ENCODE measurements at regions not wholly inside any gene's neighbourhood (a gene's known extent, or its start where the extent isn't known, plus 50 kb on each side); places are given as distances from the start of the nearest gene placed in this dataset.

GRCh38 chr13:85535316-85536084 is 263.7 kb downstream of the SLITRK6 start:
- no peak for DNase-seq

- DNase-seq = no peak
These were observed 265.3 kb downstream of the SLITRK6 start for GRCh38 chr13:85533911-85534310.

GRCh38 chr13:85529218-85529594 is 270.0 kb downstream of the SLITRK6 start:
- DNase-seq = no peak

GRCh38 chr13:85528491-85529217 is 270.6 kb downstream of the SLITRK6 start:
- DNase-seq = no peak

GRCh38 chr13:85527316-85527715 is 271.9 kb downstream of the SLITRK6 start:
- no peak for DNase-seq

GRCh38 chr13:85525411-85525810 is 273.8 kb downstream of the SLITRK6 start:
- no peak for DNase-seq

- no peak for DNase-seq
These were observed 277.6 kb downstream of the SLITRK6 start for GRCh38 chr13:85521657-85522056.

- no peak for DNase-seq
These were observed 278.8 kb downstream of the SLITRK6 start for GRCh38 chr13:85520445-85520844.

- no peak for DNase-seq
These were observed 279.9 kb downstream of the SLITRK6 start for GRCh38 chr13:85519363-85519762.

- no peak for DNase-seq
These were observed 286.8 kb downstream of the SLITRK6 start for GRCh38 chr13:85512421-85512820.

GRCh38 chr13:85509512-85509911 is 289.7 kb downstream of the SLITRK6 start:
- no peak for DNase-seq

GRCh38 chr13:85508683-85509329 is 290.4 kb downstream of the SLITRK6 start:
- no peak for DNase-seq

GRCh38 chr13:85503797-85504196 is 295.4 kb downstream of the SLITRK6 start:
- no peak for DNase-seq

GRCh38 chr13:85501616-85502015 is 297.6 kb downstream of the SLITRK6 start:
- DNase-seq = no peak

GRCh38 chr13:85500696-85501256 is 298.4 kb downstream of the SLITRK6 start:
- DNase-seq = no peak

GRCh38 chr13:85498774-85499173 is 300.4 kb downstream of the SLITRK6 start:
- no peak for DNase-seq

- DNase-seq = no peak
These were observed 301.6 kb downstream of the SLITRK6 start for GRCh38 chr13:85497652-85498051.

GRCh38 chr13:85492283-85492682 is 306.9 kb downstream of the SLITRK6 start:
- DNase-seq = no peak

GRCh38 chr13:85486663-85487062 is 312.6 kb downstream of the SLITRK6 start:
- DNase-seq = no peak

- no peak for DNase-seq
These were observed 326.1 kb downstream of the SLITRK6 start for GRCh38 chr13:85473144-85473543.

GRCh38 chr13:85469320-85469719 is 329.9 kb downstream of the SLITRK6 start:
- no peak for DNase-seq

GRCh38 chr13:85462792-85463425 is 336.3 kb downstream of the SLITRK6 start:
- DNase-seq = no peak

GRCh38 chr13:85461621-85462020 is 337.6 kb downstream of the SLITRK6 start:
- DNase-seq = no peak

All from T-helper 9 cell (primary cell).